VCaP (cell line): ENCODE measurements at regions not wholly inside any gene's neighbourhood (a gene's known extent, or its start where the extent isn't known, plus 50 kb on each side); places are given as distances from the start of the nearest gene placed in this dataset.
"Not testable (repeated sequence)": the region's sequence is repeated elsewhere in the genome, so short reads cannot be mapped to it uniquely, and the experiment has no call there.

Experiments
- H3K27ac ChIP-seq: fragments of 450-650 bp; 2 replicates; pipeline ENCODE4 v1.5.1; 2017
- TF ChIP-seq, protein P1 (sequence below): fragments of 450-650 bp; conservative IDR thresholded peaks from 2 replicates; pipeline ENCODE4 v1.5.1; 2017; ENCODE audit warnings: mild to moderate bottlenecking, moderate library complexity

DNA sequence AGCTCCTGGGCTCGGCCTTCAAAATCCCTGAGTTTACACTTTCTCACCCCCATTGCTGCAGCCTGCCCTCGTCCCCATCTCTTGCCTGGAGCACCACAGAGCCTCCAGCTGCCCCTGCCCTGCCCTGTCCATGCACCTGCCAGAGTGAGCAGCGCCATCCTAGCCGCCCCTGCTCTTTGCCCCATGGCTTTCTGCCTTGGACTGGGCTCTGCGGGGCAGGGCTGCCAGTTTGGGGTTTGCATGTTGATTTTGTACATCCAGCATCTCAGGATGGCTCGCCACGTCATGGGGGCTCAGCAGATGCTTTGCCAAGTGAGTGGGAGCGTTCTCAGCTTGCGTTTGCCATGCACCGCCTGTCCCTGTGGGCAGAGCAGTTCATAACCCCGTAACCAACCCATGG is 67.1 kb upstream of the HGFAC start:
- H3K27ac ChIP-seq: no peak overlapping the region
- TF ChIP-seq, protein P1, sequence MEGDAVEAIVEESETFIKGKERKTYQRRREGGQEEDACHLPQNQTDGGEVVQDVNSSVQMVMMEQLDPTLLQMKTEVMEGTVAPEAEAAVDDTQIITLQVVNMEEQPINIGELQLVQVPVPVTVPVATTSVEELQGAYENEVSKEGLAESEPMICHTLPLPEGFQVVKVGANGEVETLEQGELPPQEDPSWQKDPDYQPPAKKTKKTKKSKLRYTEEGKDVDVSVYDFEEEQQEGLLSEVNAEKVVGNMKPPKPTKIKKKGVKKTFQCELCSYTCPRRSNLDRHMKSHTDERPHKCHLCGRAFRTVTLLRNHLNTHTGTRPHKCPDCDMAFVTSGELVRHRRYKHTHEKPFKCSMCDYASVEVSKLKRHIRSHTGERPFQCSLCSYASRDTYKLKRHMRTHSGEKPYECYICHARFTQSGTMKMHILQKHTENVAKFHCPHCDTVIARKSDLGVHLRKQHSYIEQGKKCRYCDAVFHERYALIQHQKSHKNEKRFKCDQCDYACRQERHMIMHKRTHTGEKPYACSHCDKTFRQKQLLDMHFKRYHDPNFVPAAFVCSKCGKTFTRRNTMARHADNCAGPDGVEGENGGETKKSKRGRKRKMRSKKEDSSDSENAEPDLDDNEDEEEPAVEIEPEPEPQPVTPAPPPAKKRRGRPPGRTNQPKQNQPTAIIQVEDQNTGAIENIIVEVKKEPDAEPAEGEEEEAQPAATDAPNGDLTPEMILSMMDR: no peak

DNA sequence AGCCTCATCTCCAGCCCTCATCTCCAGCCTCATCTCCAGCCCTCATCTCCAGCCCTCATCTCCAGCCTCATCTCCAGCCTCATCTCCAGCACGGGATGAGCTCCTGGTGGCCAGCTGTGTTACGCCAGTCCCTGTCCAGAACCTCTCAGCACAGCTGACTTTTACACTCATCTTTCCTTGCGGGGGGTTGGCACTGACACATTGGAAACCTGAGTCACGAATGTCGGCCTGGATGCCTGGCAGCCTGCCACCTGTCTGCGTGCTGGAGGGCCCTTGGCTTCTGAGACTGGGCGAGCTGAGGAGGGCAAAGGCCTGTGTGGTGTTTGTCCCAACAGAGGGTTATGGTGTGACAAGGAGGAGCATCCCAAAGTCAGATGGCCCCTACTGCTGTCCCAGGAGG is 66.1 kb upstream of the HGFAC start:
- no peak overlapping the region for H3K27ac ChIP-seq
- TF ChIP-seq, protein P1: no peak

DNA sequence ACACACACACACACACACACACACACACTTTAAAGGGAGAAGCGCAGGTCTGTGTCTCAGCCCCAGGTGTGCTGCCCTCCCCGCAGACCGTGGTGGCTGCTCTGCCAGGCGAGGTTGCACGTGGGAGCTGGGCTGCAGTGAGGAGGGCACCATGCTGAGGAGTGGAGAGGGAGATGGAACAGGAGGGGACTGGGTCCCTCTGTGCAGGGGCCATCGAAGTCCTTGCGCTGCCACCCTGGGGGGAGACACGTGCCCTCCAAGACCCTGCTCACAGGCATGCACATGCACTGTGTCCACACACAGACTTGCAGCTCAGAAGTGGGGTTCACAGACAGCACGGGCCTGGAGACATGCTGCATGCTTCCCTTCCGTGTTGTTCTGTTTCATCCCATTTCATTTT is 65.5 kb upstream of the HGFAC start:
- TF ChIP-seq, protein P1: no peak
- no peak overlapping the region for H3K27ac ChIP-seq

DNA sequence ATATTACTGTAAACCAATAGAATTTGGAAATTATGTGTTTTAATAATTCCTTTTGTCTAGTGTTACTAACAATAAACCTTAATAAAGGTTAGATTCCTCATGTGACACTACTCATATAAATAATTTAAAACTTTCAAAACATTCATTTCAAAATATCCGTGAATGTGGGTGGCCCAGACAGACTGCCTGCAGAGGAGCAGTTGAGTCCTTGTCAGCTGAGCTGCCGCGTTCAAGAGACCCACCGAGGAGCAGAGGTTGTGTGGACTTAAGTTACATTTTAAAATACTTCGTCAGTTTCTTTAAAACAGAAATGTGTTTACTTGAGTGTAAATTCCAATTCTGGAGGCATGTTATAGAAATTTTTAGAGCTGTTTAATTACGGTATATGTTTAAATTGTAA is 64.2 kb upstream of the HGFAC start:
- H3K27ac ChIP-seq: no peak overlapping the region
- TF ChIP-seq, protein P1: no peak

DNA sequence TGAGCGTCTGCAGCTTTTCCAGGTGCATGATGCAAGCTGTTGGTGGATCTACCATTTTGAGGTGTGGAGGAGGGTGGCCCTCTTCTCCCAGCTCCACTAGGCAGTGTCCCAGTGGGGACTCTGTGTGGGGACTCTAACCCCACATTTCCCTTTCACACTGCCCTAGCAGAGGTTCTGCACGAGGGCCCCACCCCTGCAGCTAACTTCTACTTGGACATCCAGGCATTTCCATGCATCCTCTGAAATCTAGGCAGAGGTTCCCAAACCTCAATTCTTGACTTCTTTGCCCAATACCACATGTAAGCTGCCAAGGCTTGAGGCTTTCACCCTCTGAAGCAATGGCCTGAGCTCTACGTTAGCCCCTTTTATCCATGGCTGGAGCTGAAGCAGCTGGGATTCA is 61.4 kb upstream of the HGFAC start:
- not testable (repeated sequence) for H3K27ac ChIP-seq

DNA sequence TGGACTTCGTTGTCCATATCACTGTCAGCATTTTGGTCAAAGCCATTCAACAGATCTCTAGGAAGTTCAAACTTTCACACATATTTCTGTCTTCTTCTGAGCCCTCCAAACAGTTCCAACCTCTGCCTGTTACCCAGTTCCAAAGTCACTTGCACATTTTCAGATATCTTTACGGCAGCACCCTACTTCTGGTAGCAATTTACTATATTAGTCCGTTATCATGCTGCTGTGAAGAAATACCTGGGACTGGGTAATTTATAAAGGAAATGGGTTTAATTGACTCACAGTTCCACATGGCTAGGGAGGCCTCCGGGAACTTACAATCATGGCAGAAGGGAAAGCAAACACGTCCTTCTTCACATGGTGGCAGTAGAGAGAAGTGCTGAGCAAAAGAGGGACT is 60.6 kb upstream of the HGFAC start:
- not testable (repeated sequence) for H3K27ac ChIP-seq

DNA sequence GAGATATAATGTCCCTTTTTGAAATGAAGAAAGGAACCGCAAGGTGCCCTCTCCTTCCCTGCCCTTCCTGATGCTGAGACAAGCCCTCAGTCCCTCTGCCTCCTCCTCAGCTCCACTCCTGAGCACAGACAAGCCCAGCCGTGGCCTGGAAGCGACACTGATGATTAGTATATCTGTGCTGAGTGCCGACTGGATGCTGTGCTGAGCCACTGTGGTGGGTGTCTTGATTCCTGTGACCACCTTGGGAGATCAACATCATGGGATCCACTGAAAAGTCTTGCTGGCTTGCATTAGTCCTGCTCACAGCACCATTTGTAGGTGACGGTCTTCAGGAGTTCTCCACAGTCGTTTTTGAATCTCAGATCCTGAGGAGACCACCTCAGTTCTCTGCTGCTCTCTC is 59.5 kb upstream of the HGFAC start:
- TF ChIP-seq, protein P1: no peak
- no peak overlapping the region for H3K27ac ChIP-seq

DNA sequence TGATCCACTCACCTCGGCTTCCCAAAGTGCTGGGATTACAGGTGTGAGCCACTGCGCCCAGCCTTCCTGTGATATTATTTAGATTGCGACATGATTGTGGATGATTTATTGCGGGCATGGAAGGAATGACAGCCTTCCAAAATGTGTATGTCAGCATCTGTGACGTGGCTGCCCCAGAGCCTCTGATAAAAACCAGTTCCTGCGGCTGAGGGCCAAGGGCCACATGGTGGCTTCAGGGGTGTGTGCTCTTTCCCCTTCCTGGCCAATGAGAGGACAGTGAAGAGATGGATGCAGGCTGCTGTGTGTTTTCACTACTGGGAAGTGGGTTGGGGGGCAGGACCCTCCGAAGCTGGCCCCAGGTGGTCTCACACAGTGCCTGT is 57.4 kb upstream of the HGFAC start:
- TF ChIP-seq, protein P1: no peak
- H3K27ac ChIP-seq: no peak overlapping the region

DNA sequence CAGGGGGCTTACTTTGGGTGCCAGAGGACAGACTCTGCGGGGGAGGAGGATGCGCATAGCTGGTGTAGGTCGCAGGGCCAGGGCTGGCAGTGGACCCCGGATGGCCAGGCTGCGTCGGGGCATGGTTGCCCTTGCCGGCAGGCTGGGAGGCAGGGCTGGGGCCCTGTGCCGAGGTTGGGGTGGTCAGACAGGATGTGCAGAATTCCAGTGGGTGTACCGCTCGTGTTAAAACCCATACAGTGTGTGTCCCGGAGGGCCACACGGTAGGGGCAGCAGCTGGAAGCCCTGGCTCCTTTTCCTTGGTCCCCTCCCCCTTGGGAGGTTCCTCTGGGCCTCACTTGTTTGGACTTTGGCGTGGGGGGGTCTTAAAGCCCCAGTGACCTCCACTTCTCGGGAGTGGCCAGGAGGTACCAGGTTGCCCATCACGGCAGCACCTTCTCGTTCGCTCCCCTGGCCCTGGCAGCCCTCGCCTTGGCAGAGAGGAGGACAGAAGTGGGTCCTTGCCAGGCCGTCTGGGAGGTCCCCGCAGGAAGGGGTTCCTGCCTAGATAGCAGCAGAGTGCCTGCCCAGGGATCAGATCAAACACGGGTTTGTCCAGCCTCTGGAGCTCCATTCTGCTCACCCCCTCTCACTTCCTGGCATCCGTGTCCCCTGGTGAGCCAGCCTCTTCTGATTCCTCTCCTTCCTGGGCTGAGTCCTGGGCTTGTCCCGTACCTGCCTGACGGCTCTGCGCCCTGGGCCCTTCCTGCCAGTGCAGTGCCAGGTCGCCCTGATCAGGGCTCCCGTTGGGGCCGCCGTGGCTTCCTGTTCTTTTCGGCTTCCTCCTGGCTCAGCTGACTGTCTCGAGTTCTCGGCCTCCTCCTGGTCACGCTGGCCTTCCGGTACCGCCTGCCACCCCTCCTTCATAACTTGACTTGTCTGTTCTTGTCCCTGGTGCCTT is 56.7 kb upstream of the HGFAC start:
- TF ChIP-seq, protein P1: no peak
- H3K27ac ChIP-seq: no peak overlapping the region
